HEK293T (cell line): ENCODE measurements at regions not wholly inside any gene's neighbourhood (a gene's known extent, or its start where the extent isn't known, plus 50 kb on each side); places are given as distances from the start of the nearest gene placed in this dataset.

Experiments
- CTCF ChIA-PET: fragments of 350-600 bp; formaldehyde crosslinking; extraction: SDS; loops from one replicate; lab custom pipeline; 2021; ENCODE audit warnings: antibody characterized with exemption, inconsistent platforms; lab: Yijun Ruan, JAX
- POLR2A ChIA-PET: fragments of 350-600 bp; formaldehyde crosslinking; extraction: SDS; loops from one replicate; lab custom pipeline; 2020; ENCODE audit warnings: antibody characterized with exemption, inconsistent platforms; lab: Yijun Ruan, JAX
- DNase-seq: peaks from one replicate; pipeline ENCODE4 v3.0.0; 2012; ENCODE audit warnings: mixed read lengths; ENCODE audit errors: extremely low spot score
- ARNT ChIP-seq: fragments of 450-650 bp; IDR thresholded peaks from 2 replicates; pipeline ENCODE4 v1.6.1; 2017; ENCODE audit warnings: mild to moderate bottlenecking
- BHLHE40 ChIP-seq: fragments of 450-650 bp; IDR thresholded peaks from 2 replicates; pipeline ENCODE4 v1.6.1; 2016; ENCODE audit warnings: mild to moderate bottlenecking, moderate library complexity, borderline replicate concordance
- CTBP1 ChIP-seq: fragments of 450-650 bp; IDR thresholded peaks from 2 replicates; pipeline ENCODE4 v1.6.1; 2016; ENCODE audit warnings: borderline replicate concordance
- ELF4 ChIP-seq: fragments of 450-650 bp; IDR thresholded peaks from 2 replicates; pipeline ENCODE4 v1.6.1; 2017; ENCODE audit warnings: antibody characterized with exemption
- FOXA1 ChIP-seq: fragments of 450-650 bp; IDR thresholded peaks from 2 replicates; pipeline ENCODE4 v1.6.1; 2016; ENCODE audit warnings: mild to moderate bottlenecking
- FOXK2 ChIP-seq: fragments of 450-650 bp; IDR thresholded peaks from 2 replicates; pipeline ENCODE4 v1.6.1; 2016; ENCODE audit warnings: mild to moderate bottlenecking
- FOXM1 ChIP-seq: fragments of 450-650 bp; IDR thresholded peaks from 2 replicates; pipeline ENCODE4 v1.6.1; 2017; ENCODE audit warnings: mild to moderate bottlenecking, borderline replicate concordance
- HDGF ChIP-seq: fragments of 450-650 bp; IDR thresholded peaks from 2 replicates; pipeline ENCODE4 v1.6.1; 2017; ENCODE audit warnings: antibody characterized with exemption, borderline replicate concordance
- L3MBTL2 ChIP-seq: fragments of 450-650 bp; conservative IDR thresholded peaks from 2 replicates; pipeline ENCODE4 v1.6.1; 2016; ENCODE audit warnings: mild to moderate bottlenecking
- LEF1 ChIP-seq: fragments of 450-650 bp; IDR thresholded peaks from 2 replicates; pipeline ENCODE4 v1.6.1; 2017; ENCODE audit warnings: mild to moderate bottlenecking, borderline replicate concordance
- NFRKB ChIP-seq: fragments of 450-650 bp; IDR thresholded peaks from 2 replicates; pipeline ENCODE4 v1.6.1; 2016; ENCODE audit warnings: mild to moderate bottlenecking, moderate library complexity
- SP1 ChIP-seq: fragments of 450-650 bp; IDR thresholded peaks from 2 replicates; pipeline ENCODE4 v1.6.1; 2017
- SUZ12 ChIP-seq: fragments of 450-650 bp; IDR thresholded peaks from 2 replicates; pipeline ENCODE4 v1.6.1; 2016; ENCODE audit warnings: mild to moderate bottlenecking
- TARDBP ChIP-seq: fragments of 450-650 bp; IDR thresholded peaks from 2 replicates; pipeline ENCODE4 v1.6.1; 2016
- ZNF384 ChIP-seq: fragments of 450-650 bp; IDR thresholded peaks from 2 replicates; pipeline ENCODE4 v1.6.1; 2016
- TF ChIP-seq, protein P1 (sequence below): fragments of 450-650 bp; IDR thresholded peaks from 2 replicates; pipeline ENCODE4 v1.6.1; 2016

DNA sequence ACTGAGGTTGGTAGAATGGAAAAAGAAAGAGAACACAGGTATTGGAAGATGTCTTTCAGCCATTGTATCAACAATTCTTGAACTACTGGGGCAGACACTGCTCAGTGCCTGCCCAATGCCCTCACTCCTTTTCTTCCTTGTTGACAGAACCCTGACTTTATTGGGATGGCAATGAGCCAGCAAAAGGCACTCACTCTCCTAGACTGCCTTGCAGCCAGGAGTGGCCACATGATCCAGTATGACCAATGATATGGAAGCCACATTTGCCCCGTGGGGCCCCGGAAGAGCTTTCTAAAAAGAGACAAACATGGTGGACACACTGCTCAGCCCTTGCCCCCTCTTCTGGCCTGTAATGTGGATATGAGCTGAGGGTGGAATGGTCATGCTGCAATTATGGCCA, 88.6 kb upstream of the ZNF716 start:
- POLR2A ChIA-PET: no interaction called here
- no peak for DNase-seq
- CTCF ChIA-PET: no interaction called here
- TF ChIP-seq HDGF: no peak
- TF ChIP-seq FOXK2: no peak
- no peak for TF ChIP-seq SUZ12
- TF ChIP-seq CTBP1: no peak
- TF ChIP-seq, protein P1, sequence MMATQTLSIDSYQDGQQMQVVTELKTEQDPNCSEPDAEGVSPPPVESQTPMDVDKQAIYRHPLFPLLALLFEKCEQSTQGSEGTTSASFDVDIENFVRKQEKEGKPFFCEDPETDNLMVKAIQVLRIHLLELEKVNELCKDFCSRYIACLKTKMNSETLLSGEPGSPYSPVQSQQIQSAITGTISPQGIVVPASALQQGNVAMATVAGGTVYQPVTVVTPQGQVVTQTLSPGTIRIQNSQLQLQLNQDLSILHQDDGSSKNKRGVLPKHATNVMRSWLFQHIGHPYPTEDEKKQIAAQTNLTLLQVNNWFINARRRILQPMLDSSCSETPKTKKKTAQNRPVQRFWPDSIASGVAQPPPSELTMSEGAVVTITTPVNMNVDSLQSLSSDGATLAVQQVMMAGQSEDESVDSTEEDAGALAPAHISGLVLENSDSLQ: no peak
- TF ChIP-seq L3MBTL2: no peak
- no peak for TF ChIP-seq ARNT
- no peak for TF ChIP-seq BHLHE40
- no peak for TF ChIP-seq LEF1
- no peak for TF ChIP-seq NFRKB
- no peak for TF ChIP-seq SP1
- TF ChIP-seq FOXA1: no peak
- TF ChIP-seq ZNF384: no peak
- TF ChIP-seq TARDBP: no peak
- TF ChIP-seq FOXM1: no peak
- TF ChIP-seq ELF4: no peak

DNA sequence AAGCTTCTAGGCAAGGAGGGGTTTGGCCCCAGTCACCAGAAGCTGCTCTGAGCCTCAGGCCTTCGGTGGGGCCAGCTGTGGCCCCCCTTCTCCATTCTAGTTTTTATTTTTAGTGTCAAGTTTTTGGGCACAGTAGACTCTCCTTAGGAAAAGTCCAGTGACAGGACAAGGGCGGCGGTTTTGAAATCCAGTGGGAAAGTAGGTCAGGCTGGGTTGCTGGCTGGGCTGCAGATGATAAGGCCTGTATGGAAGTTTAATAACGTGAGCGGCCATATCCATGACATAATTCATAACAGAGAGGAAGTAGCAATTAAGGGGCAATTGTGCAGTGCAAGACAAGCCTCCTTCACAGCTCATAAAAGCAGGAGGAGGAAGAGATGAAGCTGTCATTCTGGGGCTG, 87.1 kb upstream of the ZNF716 start:
- ChIA-PET CTCF (no interaction called here), POLR2A (no interaction called here)
- TF ChIP-seq TARDBP: no peak
- no peak for TF ChIP-seq ARNT

DNA sequence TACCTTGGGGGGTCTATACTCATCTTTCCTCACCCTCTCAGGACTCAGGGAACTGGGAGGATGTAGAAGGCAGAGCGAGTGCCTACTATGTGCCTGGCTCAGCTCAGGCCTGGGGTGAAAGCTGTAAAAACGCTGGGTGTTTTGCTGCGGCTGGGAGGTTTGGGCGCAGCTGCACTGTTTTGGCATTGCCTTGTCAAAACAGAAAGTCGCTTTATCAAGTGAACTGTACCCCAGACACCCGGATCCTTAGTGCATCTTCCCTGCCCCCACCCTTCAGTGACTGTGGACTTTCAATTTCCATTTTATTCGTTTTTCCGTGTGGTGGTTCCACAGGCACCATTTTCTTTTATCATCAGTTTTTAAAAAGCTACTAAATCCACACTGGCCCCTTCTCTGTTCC, 86.7 kb upstream of the ZNF716 start:
- no peak for TF ChIP-seq SUZ12
- no peak for TF ChIP-seq ZNF384
- TF ChIP-seq LEF1: no peak
- no peak for TF ChIP-seq ELF4
- TF ChIP-seq, protein P1: no peak
- no peak for TF ChIP-seq FOXK2
- TF ChIP-seq FOXM1: no peak
- no peak for TF ChIP-seq CTBP1
- TF ChIP-seq TARDBP: no peak
- TF ChIP-seq NFRKB: no peak
- TF ChIP-seq HDGF: no peak
- TF ChIP-seq FOXA1: no peak
- TF ChIP-seq ARNT: no peak
- TF ChIP-seq BHLHE40: no peak
- no peak for TF ChIP-seq SP1
- no peak for TF ChIP-seq L3MBTL2
- DNase-seq: no peak
- ChIA-PET POLR2A (no interaction called here), CTCF (no interaction called here)

More for the DNA sequence above, 87.1 kb upstream of the ZNF716 start:
- no peak for DNase-seq

DNA sequence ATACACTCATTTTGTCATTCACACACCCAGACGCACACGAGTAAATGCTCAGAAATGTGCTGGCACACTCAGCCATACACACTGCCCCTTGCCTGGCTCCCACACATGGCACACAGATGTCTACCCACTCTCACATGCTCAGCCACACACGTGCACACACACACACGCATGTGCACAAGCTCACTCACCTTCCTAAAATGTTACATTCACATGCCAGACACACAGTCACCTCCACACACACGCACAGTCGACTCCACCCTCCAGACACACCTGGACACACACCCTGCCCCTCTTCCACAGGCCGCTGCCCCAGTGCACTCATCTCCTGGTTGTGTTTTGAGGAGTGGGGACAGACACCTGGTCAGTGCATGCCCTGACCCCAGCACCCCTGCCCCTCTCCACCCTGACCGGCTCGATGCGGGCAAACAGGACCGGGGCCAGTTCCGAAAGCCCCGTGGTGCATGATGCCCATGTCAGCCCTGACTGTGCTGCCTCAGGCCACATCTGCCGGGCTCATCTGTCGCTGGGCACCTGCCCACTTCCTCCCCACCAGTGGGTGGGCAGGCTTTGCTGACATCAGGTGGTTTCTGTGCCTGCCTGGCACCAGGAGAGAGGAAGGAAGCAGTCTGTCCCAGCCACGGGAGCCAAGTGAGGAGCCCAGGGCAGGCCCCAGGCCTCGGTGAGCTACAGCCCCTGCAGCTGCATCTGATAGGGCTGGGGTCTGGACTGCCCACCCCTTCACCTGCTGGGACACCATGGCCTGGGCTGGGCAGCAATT, 84.9 kb upstream of the ZNF716 start:
- CTCF ChIA-PET: no interaction called here
- DNase-seq: no peak
- TF ChIP-seq SUZ12 (no peak), FOXA1 (no peak), FOXM1 (no peak), SP1 (no peak), L3MBTL2 (no peak), HDGF (no peak), BHLHE40 (no peak)
- TF ChIP-seq, protein P1: no peak
- POLR2A ChIA-PET: no interaction called here

DNA sequence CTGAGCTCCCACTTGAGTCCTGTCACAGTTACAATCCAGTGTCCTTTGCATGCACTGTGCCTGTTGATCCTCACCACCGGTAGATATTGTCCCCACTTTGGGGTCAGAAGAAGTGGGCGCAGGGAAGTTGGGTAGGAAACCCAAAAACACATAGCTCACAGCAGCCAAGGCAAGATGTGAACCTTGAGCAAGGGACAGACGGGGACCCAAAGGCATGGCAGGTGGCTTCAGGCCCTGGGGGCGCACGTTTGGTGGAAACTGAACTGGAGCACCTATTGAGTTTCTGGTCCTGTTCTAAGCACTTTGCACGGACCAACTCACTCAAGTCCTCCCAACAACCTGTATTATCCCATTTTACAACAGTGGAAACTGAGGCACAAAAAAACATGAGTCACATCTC, 82.8 kb upstream of the ZNF716 start:
- CTCF ChIA-PET: no interaction called here
- DNase-seq: no peak
- POLR2A ChIA-PET: no interaction called here
- TF ChIP-seq, protein P1: no peak
- TF ChIP-seq LEF1 (no peak), SUZ12 (no peak), ELF4 (no peak), BHLHE40 (no peak), SP1 (no peak), ARNT (no peak), FOXK2 (no peak), NFRKB (no peak), HDGF (no peak), TARDBP (no peak), L3MBTL2 (no peak), ZNF384 (no peak), FOXA1 (no peak), FOXM1 (no peak), CTBP1 (no peak)
